Hepatocyte (in vitro differentiated cells): ENCODE measurements at regions not wholly inside any gene's neighbourhood (a gene's known extent, or its start where the extent isn't known, plus 50 kb on each side); places are given as distances from the start of the nearest gene placed in this dataset.

Experiments
- DNase-seq: peaks from one replicate; pipeline ENCODE4 v3.0.0-alpha.2; 2016; ENCODE audit warnings: low spot score
- H2AFZ ChIP-seq: fragments of 200-600 bp; sonication (generic); 2 replicates; pipeline ENCODE4 v1.6.0; 2016; ENCODE audit warnings: antibody characterized with exemption, mild to moderate bottlenecking
- H3K27ac ChIP-seq: fragments of 200-600 bp; sonication (generic); 2 replicates; pipeline ENCODE4 v1.5.1; 2016; ENCODE audit warnings: mild to moderate bottlenecking
- H3K27me3 ChIP-seq: fragments of 200-600 bp; sonication (generic); 2 replicates; pipeline ENCODE4 v1.6.1; 2016
- H3K36me3 ChIP-seq: fragments of 200-600 bp; sonication (generic); replicated peaks from 2 replicates; pipeline ENCODE4 v1.5.1; 2016; ENCODE audit warnings: low read depth; ENCODE audit not compliant: insufficient read depth
- H3K4me1 ChIP-seq: fragments of 200-600 bp; sonication (generic); 2 replicates; pipeline ENCODE4 v1.5.1; 2016; ENCODE audit warnings: mild to moderate bottlenecking, moderate library complexity; ENCODE audit not compliant: insufficient read depth
- H3K4me2 ChIP-seq: fragments of 200-600 bp; sonication (generic); 2 replicates; pipeline ENCODE4 v1.6.0; 2016
- H3K4me3 ChIP-seq: fragments of 200-600 bp; sonication (generic); 2 replicates; pipeline ENCODE4 v1.5.1; 2016; ENCODE audit warnings: mild to moderate bottlenecking
- H3K79me2 ChIP-seq: fragments of 200-600 bp; sonication (generic); 2 replicates; pipeline ENCODE4 v1.6.0; 2017; ENCODE audit warnings: mild to moderate bottlenecking
- H3K9me2 ChIP-seq: fragments of 200-600 bp; sonication (generic); replicated peaks from 2 replicates; pipeline ENCODE4 v1.6.0; 2017; ENCODE audit warnings: mild to moderate bottlenecking; ENCODE audit not compliant: insufficient read depth
- H3K9me3 ChIP-seq: fragments of 200-600 bp; sonication (generic); 2 replicates; pipeline ENCODE4 v1.5.1; 2016; ENCODE audit warnings: low read depth, mild to moderate bottlenecking
- H4K20me1 ChIP-seq: fragments of 200-600 bp; sonication (generic); 2 replicates; pipeline ENCODE4 v1.6.0; 2016; ENCODE audit warnings: mild to moderate bottlenecking; ENCODE audit not compliant: insufficient read depth, poor library complexity, severe bottlenecking
- EZH2 ChIP-seq: fragments of 200-600 bp; sonication (generic); IDR thresholded peaks from 2 replicates; pipeline ENCODE4 v1.6.1; 2016; ENCODE audit warnings: antibody characterized with exemption, mild to moderate bottlenecking, borderline replicate concordance
- EZH2phosphoT487 ChIP-seq: fragments of 200-600 bp; sonication (generic); IDR thresholded peaks from one replicate; pipeline ENCODE4 v1.6.1; 2018; ENCODE audit warnings: antibody characterized with exemption, mild to moderate bottlenecking, low read depth, moderate library complexity; ENCODE audit not compliant: unreplicated experiment, severe bottlenecking
- WGBS: methylation state at CpG from one replicate; pipeline ENCODE4 v1.1.6; 2016; ENCODE audit warnings: low lambda C conversion rate; ENCODE audit errors: missing lambda C conversion rate; 5-methylcytosine and 5-hydroxymethylcytosine counted together
- TF ChIP-seq, protein P1 (sequence below): fragments of 200-600 bp; sonication (generic); IDR thresholded peaks from 2 replicates; pipeline ENCODE4 v1.5.1; 2016; ENCODE audit warnings: antibody characterized with exemption, mild to moderate bottlenecking; ENCODE audit not compliant: poor library complexity

DNA sequence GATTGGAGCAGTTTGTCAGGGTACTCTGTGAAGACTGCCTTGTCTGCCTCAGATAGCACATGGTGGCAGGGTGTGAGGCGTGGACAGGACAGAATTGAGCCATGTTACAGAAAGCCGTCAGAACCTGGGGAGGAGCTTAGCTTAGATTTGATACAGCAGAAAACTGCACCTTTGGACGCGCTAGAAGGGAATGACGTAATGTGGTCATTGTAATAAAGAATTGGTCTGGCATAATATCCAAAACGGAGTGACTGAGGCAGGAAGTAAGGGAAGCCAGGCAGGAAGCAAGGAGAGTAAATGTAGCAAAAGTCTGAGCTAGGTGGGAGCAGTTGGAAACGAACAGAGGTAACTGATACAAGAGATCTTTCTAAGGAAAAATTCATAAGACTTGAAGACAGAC is 140.2 kb downstream of the CYB561 start:
- 96% methylated on average over 7 of the region's 7 CpGs for WGBS
- Histone ChIP-seq H2AFZ (no peak overlapping the region), H3K4me3 (no peak overlapping the region), H3K9me2 (no peaks in the 10 kb centered on the region), H3K79me2 (peaks cover 4% of the 10 kb centered on the region), H3K27me3 (no peaks in the 10 kb centered on the region), H4K20me1 (no peaks in the 10 kb centered on the region), H3K9me3 (no peaks in the 10 kb centered on the region), H3K4me1 (no peaks in the 10 kb centered on the region), H3K27ac (no peak overlapping the region), H3K36me3 (no peaks in the 10 kb centered on the region), H3K4me2 (no peak overlapping the region)
- TF ChIP-seq EZH2, result no peak
- no peak for TF ChIP-seq EZH2phosphoT487
- TF ChIP-seq, protein P1, sequence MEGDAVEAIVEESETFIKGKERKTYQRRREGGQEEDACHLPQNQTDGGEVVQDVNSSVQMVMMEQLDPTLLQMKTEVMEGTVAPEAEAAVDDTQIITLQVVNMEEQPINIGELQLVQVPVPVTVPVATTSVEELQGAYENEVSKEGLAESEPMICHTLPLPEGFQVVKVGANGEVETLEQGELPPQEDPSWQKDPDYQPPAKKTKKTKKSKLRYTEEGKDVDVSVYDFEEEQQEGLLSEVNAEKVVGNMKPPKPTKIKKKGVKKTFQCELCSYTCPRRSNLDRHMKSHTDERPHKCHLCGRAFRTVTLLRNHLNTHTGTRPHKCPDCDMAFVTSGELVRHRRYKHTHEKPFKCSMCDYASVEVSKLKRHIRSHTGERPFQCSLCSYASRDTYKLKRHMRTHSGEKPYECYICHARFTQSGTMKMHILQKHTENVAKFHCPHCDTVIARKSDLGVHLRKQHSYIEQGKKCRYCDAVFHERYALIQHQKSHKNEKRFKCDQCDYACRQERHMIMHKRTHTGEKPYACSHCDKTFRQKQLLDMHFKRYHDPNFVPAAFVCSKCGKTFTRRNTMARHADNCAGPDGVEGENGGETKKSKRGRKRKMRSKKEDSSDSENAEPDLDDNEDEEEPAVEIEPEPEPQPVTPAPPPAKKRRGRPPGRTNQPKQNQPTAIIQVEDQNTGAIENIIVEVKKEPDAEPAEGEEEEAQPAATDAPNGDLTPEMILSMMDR, result no peak
- DNase-seq, result no peak

DNA sequence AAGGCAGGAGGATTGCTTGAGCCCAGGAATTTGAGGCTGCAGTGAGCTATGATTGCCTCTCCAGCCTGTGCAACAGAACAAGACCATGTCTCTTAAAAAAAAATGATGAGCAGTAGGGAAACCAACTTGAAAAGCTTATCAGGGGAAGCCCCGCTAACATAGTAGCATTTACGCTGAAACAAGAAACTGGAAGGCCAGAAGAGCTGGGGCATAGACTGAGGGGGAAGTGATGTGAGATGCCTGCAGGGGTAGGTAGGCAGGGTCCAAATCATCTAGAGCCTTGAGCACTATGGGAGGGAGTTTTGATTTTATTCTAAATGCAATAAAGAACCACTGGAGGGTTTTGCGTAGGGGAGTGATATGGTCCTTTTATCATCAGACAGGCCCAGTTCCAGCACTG is 139.3 kb downstream of the CYB561 start:
- H3K9me2 ChIP-seq, result no peaks in the 10 kb centered on the region
- WGBS, result 98% methylated on average over 3 of the region's 3 CpGs
- no peaks in the 10 kb centered on the region for H3K9me3 ChIP-seq

DNA sequence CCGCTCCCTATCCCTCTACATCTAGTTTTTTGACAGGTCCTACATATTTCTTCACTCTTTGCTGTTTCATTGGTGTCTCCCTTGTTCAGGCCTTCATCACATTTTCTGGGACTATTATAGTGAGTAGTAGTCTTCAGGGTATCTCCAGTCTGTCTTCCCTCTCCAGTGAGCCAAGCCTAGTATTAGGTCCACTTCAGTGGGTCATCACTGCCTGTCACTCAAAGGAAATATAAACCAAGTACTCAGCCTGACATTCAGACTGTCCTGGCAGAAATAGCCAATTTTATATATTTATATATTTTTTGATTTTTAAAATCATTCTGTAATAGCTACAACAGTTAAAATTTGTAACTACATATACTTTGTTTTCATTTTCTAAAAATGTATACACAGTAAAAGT is 137.8 kb downstream of the CYB561 start:
- Histone ChIP-seq H3K4me1 (no peaks in the 10 kb centered on the region), H3K4me3 (no peak overlapping the region), H3K79me2 (no peaks in the 10 kb centered on the region), H3K9me3 (no peaks in the 10 kb centered on the region), H4K20me1 (no peaks in the 10 kb centered on the region), H3K4me2 (no peak overlapping the region), H3K9me2 (no peaks in the 10 kb centered on the region), H2AFZ (no peak overlapping the region), H3K27me3 (no peaks in the 10 kb centered on the region), H3K27ac (no peak overlapping the region), H3K36me3 (no peaks in the 10 kb centered on the region)
- TF ChIP-seq EZH2phosphoT487 (no peak), EZH2 (no peak)
- TF ChIP-seq, protein P1, result no peak
- WGBS, result 95% methylated on average over 1 of the region's 1 CpG
- no peak for DNase-seq

More for the DNA sequence above, 139.3 kb downstream of the CYB561 start:
- H3K4me2 ChIP-seq, result no peak overlapping the region
- H2AFZ ChIP-seq, result no peak overlapping the region
- H3K27me3 ChIP-seq, result no peaks in the 10 kb centered on the region
- H3K36me3 ChIP-seq, result no peaks in the 10 kb centered on the region
- H4K20me1 ChIP-seq, result no peaks in the 10 kb centered on the region
- TF ChIP-seq EZH2phosphoT487 (no peak), EZH2 (no peak)
- TF ChIP-seq, protein P1, result no peak
- peaks cover 4% of the 10 kb centered on the region for H3K79me2 ChIP-seq
- H3K27ac ChIP-seq, result no peak overlapping the region
- H3K4me1 ChIP-seq, result no peaks in the 10 kb centered on the region
- DNase-seq, result no peak
- H3K4me3 ChIP-seq, result no peak overlapping the region

DNA sequence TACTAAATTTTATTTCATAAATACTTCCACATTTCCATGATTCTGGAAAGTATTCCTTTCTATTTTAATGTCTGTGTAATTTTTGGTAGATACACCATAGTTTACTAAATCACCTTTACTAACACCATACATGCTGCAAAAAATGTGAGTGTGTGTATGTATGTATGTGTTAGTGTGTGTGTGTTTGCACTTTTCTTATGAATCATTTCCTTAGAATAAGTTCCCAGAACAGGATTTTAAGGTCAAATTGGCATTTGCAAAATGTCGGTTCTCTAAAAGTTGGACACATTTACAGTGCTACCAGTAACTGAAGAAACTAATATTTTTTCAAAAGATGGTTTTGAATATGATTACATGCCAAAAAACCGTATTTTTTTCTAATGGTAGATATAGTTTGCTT is 137.1 kb downstream of the CYB561 start:
- no peak overlapping the region for H2AFZ ChIP-seq
- H3K4me2 ChIP-seq, result no peak overlapping the region
- no peaks in the 10 kb centered on the region for H4K20me1 ChIP-seq
- no peaks in the 10 kb centered on the region for H3K9me3 ChIP-seq
- TF ChIP-seq, protein P1, result no peak
- TF ChIP-seq EZH2phosphoT487 (no peak), EZH2 (no peak)
- H3K4me3 ChIP-seq, result no peak overlapping the region
- no peak for DNase-seq
- no peak overlapping the region for H3K27ac ChIP-seq
- H3K9me2 ChIP-seq, result no peaks in the 10 kb centered on the region
- H3K4me1 ChIP-seq, result no peaks in the 10 kb centered on the region
- H3K79me2 ChIP-seq, result no peaks in the 10 kb centered on the region
- WGBS, result 87% methylated on average over 2 of the region's 2 CpGs
- H3K27me3 ChIP-seq, result no peaks in the 10 kb centered on the region
- no peaks in the 10 kb centered on the region for H3K36me3 ChIP-seq
